ENCODE measurements at regions not wholly inside any gene's neighbourhood (a gene's known extent, or its start where the extent isn't known, plus 50 kb on each side); places are given as distances from the start of the nearest gene placed in this dataset.

GRCh38 chr13:97122381-97122996 lies 99.6 kb upstream of the MBNL2 start:
- ATAC-seq, result no peak
- 60% methylated on average over 4 of the region's 4 CpGs for WGBS
- H3K27ac ChIP-seq (ENCODE audit: low read length), result no peak overlapping the region
- H3K9me3 ChIP-seq (ENCODE audit: control insufficient read depth, low read length), result no peaks in the 10 kb centered on the region
- DNase-seq, result no peak
- no peak overlapping the region for H3K4me3 ChIP-seq (ENCODE audit: low read length)
- intact Hi-C loops (cut with DNase I), result no loop called here
- H3K27me3 ChIP-seq (ENCODE audit: control insufficient read depth, insufficient read depth), result no peaks in the 10 kb centered on the region
- peaks cover 11% of the 10 kb centered on the region for H3K4me1 ChIP-seq (ENCODE audit: control insufficient read depth, insufficient read depth, low read length)

GRCh38 chr13:97124206-97124605 lies 97.9 kb upstream of the MBNL2 start:
- Histone ChIP-seq H3K9me3 (ENCODE audit: control insufficient read depth, low read length) (no peaks in the 10 kb centered on the region), H3K4me3 (ENCODE audit: low read length) (no peak overlapping the region), H3K4me1 (ENCODE audit: control insufficient read depth, insufficient read depth, low read length) (peaks cover 8% of the 10 kb centered on the region), H3K27ac (ENCODE audit: low read length) (no peak overlapping the region), H3K27me3 (ENCODE audit: control insufficient read depth, insufficient read depth) (no peaks in the 10 kb centered on the region)
- intact Hi-C loops (cut with DNase I), result no loop called here
- 73% methylated on average over 4 of the region's 4 CpGs for WGBS
- ATAC-seq (no peak), DNase-seq (no peak)

GRCh38 chr13:97124915-97125809 lies 97.0 kb upstream of the MBNL2 start:
- Histone ChIP-seq H3K27me3 (ENCODE audit: control insufficient read depth, insufficient read depth) (no peaks in the 10 kb centered on the region), H3K4me1 (ENCODE audit: control insufficient read depth, insufficient read depth, low read length) (peaks cover 8% of the 10 kb centered on the region), H3K9me3 (ENCODE audit: control insufficient read depth, low read length) (no peaks in the 10 kb centered on the region), H3K27ac (ENCODE audit: low read length) (peak overlapping the region; percentile 2), H3K4me3 (ENCODE audit: low read length) (no peak overlapping the region)
- DNase-seq, result peak in 2 of 3 donors; percentile 63 to 71
- 32% methylated on average over 9 of the region's 9 CpGs for WGBS
- intact Hi-C loops (cut with DNase I), result no loop called here
- peak; percentile 64 to 89 for ATAC-seq

GRCh38 chr13:97125810-97126738 lies 96.1 kb upstream of the MBNL2 start:
- Histone ChIP-seq H3K4me1 (ENCODE audit: control insufficient read depth, insufficient read depth, low read length) (peaks cover 8% of the 10 kb centered on the region), H3K4me3 (ENCODE audit: low read length) (no peak overlapping the region), H3K27me3 (ENCODE audit: control insufficient read depth, insufficient read depth) (no peaks in the 10 kb centered on the region), H3K9me3 (ENCODE audit: control insufficient read depth, low read length) (no peaks in the 10 kb centered on the region), H3K27ac (ENCODE audit: low read length) (peak overlapping the region; percentile 50)
- intact Hi-C loops (cut with DNase I), result no loop called here
- ATAC-seq, result peak; percentile 68 to 81
- WGBS, result 60% methylated on average over 13 of the region's 13 CpGs
- peak in 1 of 3 donors; percentile 60 for DNase-seq

GRCh38 chr13:97127842-97128241 lies 94.3 kb upstream of the MBNL2 start:
- 89% methylated on average over 1 of the region's 1 CpG for WGBS
- intact Hi-C loops (cut with DNase I), result no loop called here
- peaks cover 8% of the 10 kb centered on the region for H3K4me1 ChIP-seq (ENCODE audit: control insufficient read depth, insufficient read depth, low read length)
- DNase-seq, result no peak
- H3K4me3 ChIP-seq (ENCODE audit: low read length), result no peak overlapping the region
- ATAC-seq, result no peak
- no peaks in the 10 kb centered on the region for H3K9me3 ChIP-seq (ENCODE audit: control insufficient read depth, low read length)
- H3K27ac ChIP-seq (ENCODE audit: low read length), result no peak overlapping the region
- H3K27me3 ChIP-seq (ENCODE audit: control insufficient read depth, insufficient read depth), result no peaks in the 10 kb centered on the region

GRCh38 chr13:97130190-97130589 lies 91.9 kb upstream of the MBNL2 start:
- Histone ChIP-seq H3K9me3 (ENCODE audit: control insufficient read depth, low read length) (no peaks in the 10 kb centered on the region), H3K4me1 (ENCODE audit: control insufficient read depth, insufficient read depth, low read length) (peaks cover 5% of the 10 kb centered on the region), H3K27me3 (ENCODE audit: control insufficient read depth, insufficient read depth) (no peaks in the 10 kb centered on the region), H3K27ac (ENCODE audit: low read length) (no peak overlapping the region), H3K4me3 (ENCODE audit: low read length) (no peak overlapping the region)
- ATAC-seq (no peak), DNase-seq (no peak)
- intact Hi-C loops (cut with DNase I), result no loop called here
- WGBS, result 86% methylated on average over 1 of the region's 1 CpG

GRCh38 chr13:97131447-97131846 lies 90.7 kb upstream of the MBNL2 start:
- DNase-seq (no peak), ATAC-seq (no peak)
- WGBS, result 89% methylated on average over 4 of the region's 4 CpGs
- Histone ChIP-seq H3K4me3 (ENCODE audit: low read length) (no peak overlapping the region), H3K27ac (ENCODE audit: low read length) (no peak overlapping the region), H3K4me1 (ENCODE audit: control insufficient read depth, insufficient read depth, low read length) (no peaks in the 10 kb centered on the region), H3K9me3 (ENCODE audit: control insufficient read depth, low read length) (no peaks in the 10 kb centered on the region), H3K27me3 (ENCODE audit: control insufficient read depth, insufficient read depth) (no peaks in the 10 kb centered on the region)
- intact Hi-C loops (cut with DNase I), result no loop called here

GRCh38 chr13:97133554-97133953 lies 88.6 kb upstream of the MBNL2 start:
- ATAC-seq (no peak), DNase-seq (no peak)
- 89% methylated on average over 3 of the region's 3 CpGs for WGBS
- intact Hi-C loops (cut with DNase I), result no loop called here
- no peak overlapping the region for H3K4me3 ChIP-seq (ENCODE audit: low read length)
- H3K27ac ChIP-seq (ENCODE audit: low read length), result no peak overlapping the region
- no peaks in the 10 kb centered on the region for H3K27me3 ChIP-seq (ENCODE audit: control insufficient read depth, insufficient read depth)
- H3K9me3 ChIP-seq (ENCODE audit: control insufficient read depth, low read length), result no peaks in the 10 kb centered on the region
- H3K4me1 ChIP-seq (ENCODE audit: control insufficient read depth, insufficient read depth, low read length), result no peaks in the 10 kb centered on the region

- ATAC-seq, result no peak
- H3K4me1 ChIP-seq (ENCODE audit: control insufficient read depth, insufficient read depth, low read length), result no peaks in the 10 kb centered on the region
- H3K27ac ChIP-seq (ENCODE audit: low read length), result no peak overlapping the region
- no peak overlapping the region for H3K4me3 ChIP-seq (ENCODE audit: low read length)
- no peaks in the 10 kb centered on the region for H3K27me3 ChIP-seq (ENCODE audit: control insufficient read depth, insufficient read depth)
- 89% methylated on average over 3 of the region's 3 CpGs for WGBS
- H3K9me3 ChIP-seq (ENCODE audit: control insufficient read depth, low read length), result no peaks in the 10 kb centered on the region
- no peak for DNase-seq
- intact Hi-C loops (cut with DNase I), result no loop called here
Observed at GRCh38 chr13:97133955-97134354, 88.2 kb upstream of the MBNL2 start.

- ATAC-seq, result no peak
- DNase-seq, result no peak
- no peaks in the 10 kb centered on the region for H3K9me3 ChIP-seq (ENCODE audit: control insufficient read depth, low read length)
- no peak overlapping the region for H3K4me3 ChIP-seq (ENCODE audit: low read length)
- H3K27me3 ChIP-seq (ENCODE audit: control insufficient read depth, insufficient read depth), result no peaks in the 10 kb centered on the region
- whole genome bisulfite sequencing, result 95% methylated on average over 11 of the region's 11 CpGs
- no peak overlapping the region for H3K27ac ChIP-seq (ENCODE audit: low read length)
- intact Hi-C loops (cut with DNase I), result no loop called here
- H3K4me1 ChIP-seq (ENCODE audit: control insufficient read depth, insufficient read depth, low read length), result no peaks in the 10 kb centered on the region
Observed at GRCh38 chr13:97134364-97135095, 87.6 kb upstream of the MBNL2 start.
